GM12891 (cell line): ENCODE measurements at regions not wholly inside any gene's neighbourhood (a gene's known extent, or its start where the extent isn't known, plus 50 kb on each side); places are given as distances from the start of the nearest gene placed in this dataset.

Experiments used
- DNase-seq: peaks from one replicate; pipeline ENCODE4 v3.0.0; 2011; ENCODE audit warnings: low spot score; ENCODE audit not compliant: insufficient read length
- FAIRE-seq: peaks from 2 replicates; lab custom pipeline; 2011; peaks lifted over from hg19 to GRCh38; lab: Jason Lieb, UNC
- PAX5 ChIP-seq: IDR thresholded peaks from 2 replicates; pipeline ENCODE4 v1.6.1; 2011; ENCODE audit warnings: low read length, moderate library complexity, mild to moderate bottlenecking; ENCODE audit not compliant: insufficient read depth, severe bottlenecking
- POLR2A ChIP-seq: IDR thresholded peaks from 2 replicates; pipeline ENCODE4 v1.6.1; 2011; ENCODE audit warnings: low read depth, low read length, control low read depth
- POLR2AphosphoS5 ChIP-seq: IDR thresholded peaks from 2 replicates; pipeline ENCODE4 v1.6.1; 2011; ENCODE audit warnings: low read depth, low read length, control low read depth
- POU2F2 ChIP-seq: IDR thresholded peaks from 2 replicates; pipeline ENCODE4 v1.6.1; 2011; ENCODE audit warnings: low read depth, mild to moderate bottlenecking, control low read depth, low read length, moderate library complexity
- SPI1 ChIP-seq: IDR thresholded peaks from 2 replicates; pipeline ENCODE4 v1.6.1; 2011; ENCODE audit warnings: low read depth, low read length, control low read depth
- TAF1 ChIP-seq: IDR thresholded peaks from 2 replicates; pipeline ENCODE4 v1.6.1; 2011; ENCODE audit warnings: low read depth, low read length, control low read depth

GRCh38 chr6:14875481-14876063, 370.3 kb upstream of the JARID2 start:
- FAIRE-seq (peak; percentile 76), DNase-seq (no peak)
- TF ChIP-seq POU2F2 (peak; percentile 59; the same call in 1 of the 2 replicates), POLR2A (no peak), SPI1 (no peak)

- FAIRE-seq: peak; percentile 87
- TF ChIP-seq SPI1: peak; percentile 69
- peak; percentile 40 for TF ChIP-seq PAX5
- no peak for TF ChIP-seq TAF1
- peak; percentile 86 for TF ChIP-seq POU2F2
- no peak for TF ChIP-seq POLR2AphosphoS5
These were observed 368.9 kb upstream of the JARID2 start for GRCh38 chr6:14876778-14877613.

GRCh38 chr6:14877758-14878157, 368.1 kb upstream of the JARID2 start:
- FAIRE-seq (no peak), DNase-seq (no peak)
- TF ChIP-seq TAF1 (no peak), POU2F2 (no peak), POLR2A (no peak), PAX5 (no peak), POLR2AphosphoS5 (no peak)

More at GRCh38 chr6:14876778-14877613, 368.9 kb upstream of the JARID2 start:
- no peak for DNase-seq

GRCh38 chr6:14880052-14880451, 365.8 kb upstream of the JARID2 start:
- FAIRE-seq (no peak), DNase-seq (no peak)
- TF ChIP-seq POU2F2 (no peak), PAX5 (no peak), POLR2AphosphoS5 (no peak), TAF1 (no peak), POLR2A (no peak), SPI1 (no peak)

GRCh38 chr6:14880677-14881076, 365.2 kb upstream of the JARID2 start:
- DNase-seq (no peak), FAIRE-seq (no peak)
- TF ChIP-seq PAX5 (no peak), POLR2AphosphoS5 (no peak), POU2F2 (no peak), SPI1 (no peak), POLR2A (no peak), TAF1 (no peak)

- FAIRE-seq: no peak
- DNase-seq: no peak
- TF ChIP-seq POLR2AphosphoS5 (no peak), TAF1 (no peak)
These were observed 364.5 kb upstream of the JARID2 start for GRCh38 chr6:14881398-14881797.

- TF ChIP-seq POU2F2: no peak
- TF ChIP-seq POLR2AphosphoS5: no peak
- no peak for TF ChIP-seq TAF1
- no peak for TF ChIP-seq SPI1
- TF ChIP-seq PAX5: no peak
- no peak for TF ChIP-seq POLR2A
- FAIRE-seq: no peak
- DNase-seq: no peak
These were observed 363.4 kb upstream of the JARID2 start for GRCh38 chr6:14882394-14883026.

GRCh38 chr6:14883921-14884320, 361.9 kb upstream of the JARID2 start:
- no peak for FAIRE-seq
- TF ChIP-seq POU2F2 (no peak), SPI1 (no peak), TAF1 (no peak), POLR2AphosphoS5 (no peak), POLR2A (no peak), PAX5 (no peak)
- DNase-seq: no peak

GRCh38 chr6:14885498-14885897, 360.4 kb upstream of the JARID2 start:
- TF ChIP-seq PAX5 (no peak), TAF1 (no peak), SPI1 (no peak), POU2F2 (no peak), POLR2AphosphoS5 (no peak), POLR2A (no peak)
- FAIRE-seq (no peak), DNase-seq (no peak)

GRCh38 chr6:14887181-14887580, 358.7 kb upstream of the JARID2 start:
- TF ChIP-seq POLR2A (no peak), PAX5 (no peak), SPI1 (no peak)
- FAIRE-seq (no peak), DNase-seq (no peak)
